Tibial nerve (tissue), 4 donors: ENCODE measurements at regions not wholly inside any gene's neighbourhood (a gene's known extent, or its start where the extent isn't known, plus 50 kb on each side); places are given as distances from the start of the nearest gene placed in this dataset.

ENCODE experiments used
- CTCF ChIP-seq, 5 experiments: fragments of 200-600 bp in 3 of 5; fragments of 450-650 bp in 2 of 5; sonication (generic) in 3 of 5; IDR thresholded peaks; one replicate each; pipeline ENCODE4 v1.5.1; 2016 to 2019; ENCODE audit warnings: antibody characterized with exemption in 5 of 5, mild to moderate bottlenecking in 3 of 5, moderate library complexity in 2 of 5
- EP300 ChIP-seq, 2 donors: sonication (generic); formaldehyde crosslinking; IDR thresholded peaks; one replicate each; pipeline ENCODE4 v1.6.1; 2017; ENCODE audit warnings: antibody characterized with exemption in 2 of 2, mild to moderate bottlenecking in 1 of 2
- POLR2A ChIP-seq, 2 donors: fragments of 450-650 bp; IDR thresholded peaks; one replicate each; pipeline ENCODE4 v1.6.1; 2017; ENCODE audit warnings: antibody characterized with exemption in 2 of 2, mild to moderate bottlenecking in 2 of 2, moderate library complexity in 2 of 2

GRCh38 chr1:172821609-172822274 lies 162.8 kb downstream of the FASLG start:
- TF ChIP-seq CTCF (IDR thresholded peaks at IDR 0.05), result no peak
- TF ChIP-seq EP300 (IDR thresholded peaks at IDR 0.05), result no peak
- TF ChIP-seq POLR2A (IDR thresholded peaks at IDR 0.05), result no peak
